Right kidney (tissue), 1 donor: ENCODE measurements at regions not wholly inside any gene's neighbourhood (a gene's known extent, or its start where the extent isn't known, plus 50 kb on each side); places are given as distances from the start of the nearest gene placed in this dataset.
"Not testable (repeated sequence)": the region's sequence is repeated elsewhere in the genome, so short reads cannot be mapped to it uniquely, and the experiment has no call there.

Experiments used
- DNase-seq: peaks from one replicate; pipeline ENCODE4 v3.0.0-alpha.2; 2016

DNA sequence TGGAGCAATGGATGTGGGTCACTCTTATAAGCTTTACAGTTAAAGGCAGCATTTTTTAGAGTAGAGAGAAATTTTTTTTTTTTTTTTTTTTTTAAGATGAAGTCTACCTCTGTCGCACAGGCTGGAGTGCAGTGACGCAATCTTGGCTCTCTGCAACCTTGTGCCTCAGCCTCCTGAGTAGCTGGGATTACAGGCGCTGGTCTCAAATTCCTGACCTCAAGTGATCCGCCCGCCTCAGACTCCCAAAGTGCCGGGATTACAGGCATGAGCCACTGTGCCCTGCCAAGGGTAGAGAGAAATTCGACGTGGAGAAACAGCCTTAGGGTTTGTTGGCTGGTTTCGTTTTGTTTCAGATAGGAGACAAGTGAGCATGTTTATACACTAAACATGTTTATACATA lies 594.2 kb upstream of the ADAMTS5 start:
- DNase-seq, result no peak

DNA sequence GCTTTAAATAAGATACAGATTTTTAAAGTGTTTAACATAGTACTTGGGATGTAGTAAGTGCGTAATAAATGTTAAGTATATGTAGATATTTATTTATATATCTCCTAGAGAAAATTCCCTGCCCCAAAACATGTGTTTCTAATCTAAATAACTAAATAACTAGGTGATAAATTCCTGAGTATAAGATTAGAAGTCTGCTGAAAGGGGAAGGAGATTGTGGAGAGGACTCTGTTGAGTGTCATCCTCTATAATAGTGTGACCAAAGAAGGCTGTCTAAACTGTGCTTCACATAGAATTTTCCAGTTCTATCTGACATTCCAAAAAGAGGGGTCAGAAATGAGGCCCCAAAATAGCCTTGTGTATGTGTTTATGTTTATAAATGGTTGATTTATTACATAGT lies 590.5 kb upstream of the ADAMTS5 start:
- no peak for DNase-seq

- no peak for DNase-seq
These were observed 589.1 kb upstream of the ADAMTS5 start for GRCh38 chr21:27555996-27556395.

DNA sequence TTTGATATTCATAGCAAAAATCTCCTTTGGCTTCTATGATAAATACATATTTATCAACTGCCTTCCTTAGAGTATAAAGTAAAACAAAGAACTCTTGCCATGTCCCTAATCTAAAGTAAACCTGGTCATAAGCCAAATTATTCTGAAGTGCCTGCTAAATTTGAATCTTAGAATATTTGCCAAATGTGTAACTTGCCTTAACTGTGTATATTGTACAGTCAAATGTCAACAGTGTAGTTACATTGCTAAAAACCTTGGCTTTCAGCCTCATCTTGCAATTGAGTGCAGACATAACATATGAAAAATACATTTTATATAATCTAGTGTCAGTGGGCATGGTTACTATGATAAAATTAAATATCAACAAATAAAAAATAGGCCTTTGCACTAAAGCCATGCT lies 583.4 kb upstream of the ADAMTS5 start:
- no peak for DNase-seq

DNA sequence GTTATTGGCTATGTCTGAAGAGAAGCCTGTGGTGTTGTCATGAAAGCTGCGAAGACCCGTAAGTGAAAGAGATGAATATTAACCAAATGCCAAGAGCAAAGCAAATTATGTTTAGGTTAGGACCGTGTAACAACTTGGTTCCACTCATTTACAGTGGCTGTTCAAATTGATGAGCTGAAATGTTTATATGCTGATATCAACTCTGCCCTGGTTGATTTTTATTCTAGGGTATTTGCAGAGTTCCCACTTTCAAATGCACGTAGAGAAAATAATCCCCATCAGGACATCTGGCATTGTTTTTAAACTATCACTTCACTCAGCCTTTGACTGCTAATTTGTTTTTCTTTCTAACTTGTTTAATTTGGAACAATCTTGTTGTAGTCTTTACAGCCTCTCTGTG lies 581.6 kb upstream of the ADAMTS5 start:
- no peak for DNase-seq

DNA sequence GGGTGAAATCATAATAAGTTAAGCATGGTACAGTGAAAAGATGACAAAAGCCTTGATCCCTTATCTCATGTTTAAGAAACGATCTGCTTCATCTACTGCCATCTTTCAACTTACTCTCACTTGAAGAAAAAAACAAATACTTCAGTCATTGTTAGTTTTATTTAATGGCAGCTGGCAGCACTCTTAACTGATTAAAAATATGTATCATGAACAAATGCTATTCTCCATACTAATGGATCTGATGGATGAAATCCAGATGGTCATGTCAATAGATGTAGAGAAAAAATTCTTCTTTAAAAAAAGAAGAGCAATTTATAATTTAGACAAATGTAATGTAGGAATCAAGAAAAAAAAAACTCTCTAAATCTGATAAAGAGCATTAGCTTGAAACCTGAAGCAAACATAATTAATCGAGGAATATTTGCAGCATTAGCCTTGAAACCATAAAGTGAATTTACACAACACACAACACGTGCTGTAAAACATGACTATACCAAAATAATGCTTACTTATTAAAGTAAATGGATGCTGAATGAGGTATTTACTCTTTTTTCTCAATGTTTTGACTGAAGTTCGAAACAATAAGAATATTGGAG lies 579.0 kb upstream of the ADAMTS5 start:
- DNase-seq, result no peak

GRCh38 chr21:27542126-27542525 lies 575.2 kb upstream of the ADAMTS5 start:
- not testable (repeated sequence) for DNase-seq

GRCh38 chr21:27536319-27536718 lies 569.4 kb upstream of the ADAMTS5 start:
- no peak for DNase-seq

GRCh38 chr21:27535188-27535587 lies 568.3 kb upstream of the ADAMTS5 start:
- DNase-seq, result no peak

DNA sequence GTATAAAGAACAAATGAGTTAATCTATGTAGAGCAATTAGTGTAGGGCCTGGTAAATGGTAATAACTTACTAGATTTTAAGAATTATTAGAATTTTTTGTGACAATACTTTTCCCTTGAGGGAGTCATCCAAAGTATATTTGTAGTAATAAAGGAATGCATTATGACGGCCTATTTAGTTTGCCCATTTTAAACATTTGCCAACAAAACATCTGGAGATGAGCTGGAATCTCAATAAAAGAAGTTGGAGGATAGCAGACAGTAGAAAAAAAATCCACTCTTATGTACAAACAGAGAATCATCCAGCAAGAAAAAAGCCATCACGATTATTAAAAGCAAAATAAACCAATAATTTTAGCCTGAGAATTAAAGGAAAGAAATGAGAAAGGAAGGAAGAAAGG lies 567.3 kb upstream of the ADAMTS5 start:
- DNase-seq, result no peak

- no peak for DNase-seq
These were observed 565.2 kb upstream of the ADAMTS5 start for GRCh38 chr21:27532076-27532475.

DNA sequence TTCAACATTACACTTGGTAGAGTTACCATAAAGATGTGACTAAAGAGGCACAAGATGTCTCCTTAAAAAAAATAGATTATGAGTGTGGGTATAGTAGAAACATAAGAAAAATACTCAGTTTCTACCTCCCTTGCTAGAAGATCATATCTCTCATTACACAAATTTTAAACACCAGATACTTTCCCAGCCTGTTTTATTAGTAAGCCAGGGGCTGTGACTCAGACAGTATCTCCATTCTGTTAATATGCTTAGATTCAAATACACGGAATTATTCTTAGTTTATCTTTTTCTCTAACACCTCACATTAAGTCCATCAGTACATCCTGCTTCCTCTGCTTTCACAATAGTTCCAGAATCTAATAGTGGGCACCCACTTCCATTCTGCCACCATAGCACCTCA lies 561.8 kb upstream of the ADAMTS5 start:
- DNase-seq, result no peak

DNA sequence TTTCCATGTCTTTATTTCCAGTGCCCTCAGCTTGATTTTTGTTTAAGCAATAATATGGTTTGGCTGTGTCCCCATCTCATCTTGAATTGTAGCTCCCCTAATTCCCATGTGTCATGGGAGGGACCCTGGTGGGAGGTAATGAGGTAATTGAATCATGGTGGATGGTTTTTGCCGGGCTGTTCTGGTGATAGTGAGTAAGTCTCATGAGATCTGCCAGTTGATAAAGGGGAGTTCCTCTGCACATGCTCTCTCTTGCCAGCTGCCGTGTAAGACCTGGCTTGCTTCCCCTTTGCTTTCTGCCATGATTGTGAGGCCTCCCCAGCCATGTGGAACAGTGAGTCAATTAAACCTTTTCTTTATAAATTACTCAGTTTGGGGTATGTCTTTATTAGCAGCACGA lies 559.6 kb upstream of the ADAMTS5 start:
- DNase-seq, result no peak

DNA sequence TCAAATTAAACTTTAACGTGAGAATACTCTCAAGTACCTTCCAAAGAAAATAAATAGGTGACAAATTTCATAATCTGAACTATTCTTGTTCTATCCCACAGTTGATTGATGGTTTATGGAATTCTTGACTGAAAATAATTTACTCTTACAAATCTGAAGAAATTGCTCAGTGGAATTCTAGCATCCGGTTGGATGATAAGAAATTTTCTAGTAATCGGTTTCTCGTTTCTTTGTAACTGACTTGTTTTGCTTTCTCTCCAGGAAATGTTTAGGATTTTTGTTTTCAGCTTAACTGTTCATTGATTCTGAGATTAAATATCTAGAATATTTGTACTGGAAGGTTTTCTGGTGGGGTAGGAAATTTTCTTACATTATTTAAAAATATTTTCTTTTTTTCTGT lies 558.9 kb upstream of the ADAMTS5 start:
- no peak for DNase-seq

DNA sequence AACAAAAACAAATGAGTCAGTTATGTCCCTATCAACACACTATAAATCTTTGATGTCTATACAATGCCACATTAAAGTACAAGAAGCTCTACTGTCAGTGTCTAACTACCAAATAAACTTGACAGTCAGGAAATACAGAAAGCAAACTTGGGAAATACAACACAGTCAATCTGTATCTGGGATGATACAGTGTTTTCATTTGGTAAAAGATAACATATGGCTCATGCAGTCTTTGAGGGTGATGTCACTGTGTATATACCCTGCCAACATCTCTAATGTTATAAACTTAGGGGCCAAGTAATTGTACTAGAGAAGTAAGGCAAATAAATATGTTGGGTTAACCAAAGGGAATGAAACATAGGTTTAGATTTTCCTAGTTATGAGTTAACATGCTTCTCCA lies 552.5 kb upstream of the ADAMTS5 start:
- DNase-seq, result no peak

- not testable (repeated sequence) for DNase-seq
These were observed 550.3 kb upstream of the ADAMTS5 start for GRCh38 chr21:27517177-27517576.

DNA sequence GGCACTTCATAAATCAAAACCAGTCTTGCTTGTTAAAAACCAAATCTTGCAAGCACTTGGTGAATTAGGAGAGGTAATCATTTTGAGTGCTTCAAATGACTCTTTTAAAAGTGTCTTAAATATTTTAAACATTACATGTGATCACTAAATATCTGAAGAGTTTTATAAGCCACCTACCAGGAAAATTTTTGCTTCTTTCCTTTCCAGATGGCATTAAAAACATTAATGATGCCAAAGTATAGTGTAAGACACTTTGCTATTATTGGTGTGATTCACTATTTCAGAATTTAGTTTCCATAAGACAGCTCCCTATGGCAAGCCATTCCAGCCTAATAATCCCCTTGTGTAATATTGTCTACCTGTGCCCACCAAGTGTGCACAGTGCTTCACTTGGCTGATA lies 548.8 kb upstream of the ADAMTS5 start:
- DNase-seq, result no peak

GRCh38 chr21:27513825-27514224 lies 546.9 kb upstream of the ADAMTS5 start:
- DNase-seq, result no peak

DNA sequence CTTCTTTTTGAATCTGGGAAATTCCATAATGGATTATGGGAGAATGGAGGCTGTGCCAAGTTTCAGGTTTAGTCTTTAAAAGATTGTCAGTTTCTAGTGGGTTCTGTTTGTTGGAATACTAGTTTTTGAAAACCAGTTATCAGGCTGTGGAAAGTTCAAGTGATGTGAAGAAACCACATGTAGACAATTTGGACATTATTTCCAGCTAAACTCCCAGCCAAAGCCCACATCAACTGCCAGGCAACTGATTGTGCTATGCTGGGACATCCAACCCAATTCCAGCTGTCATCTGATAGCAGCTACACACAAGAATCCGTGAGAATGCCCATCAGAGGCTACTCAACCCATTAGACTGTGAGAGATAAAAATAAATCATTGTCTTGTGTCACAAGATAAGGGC lies 546.1 kb upstream of the ADAMTS5 start:
- DNase-seq, result no peak

DNA sequence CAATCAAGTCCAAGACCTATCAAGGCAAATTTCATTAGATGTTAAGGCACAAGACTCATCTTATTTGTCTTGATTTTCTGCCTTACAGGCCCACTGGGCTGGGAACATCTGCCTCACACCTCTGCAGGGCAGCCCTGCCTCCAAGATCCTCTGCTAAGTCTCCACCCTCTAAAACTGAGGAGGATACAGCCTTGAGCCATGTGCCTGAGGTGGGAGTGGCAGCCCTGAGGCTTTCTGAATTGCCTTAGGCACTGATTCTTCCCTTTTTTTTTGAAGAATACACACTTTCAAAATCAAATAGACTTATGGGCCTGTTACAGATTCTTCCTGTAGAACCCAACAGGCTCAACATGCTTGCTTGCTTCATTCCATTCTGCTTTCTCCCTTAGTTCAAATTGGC lies 544.3 kb upstream of the ADAMTS5 start:
- no peak for DNase-seq

DNA sequence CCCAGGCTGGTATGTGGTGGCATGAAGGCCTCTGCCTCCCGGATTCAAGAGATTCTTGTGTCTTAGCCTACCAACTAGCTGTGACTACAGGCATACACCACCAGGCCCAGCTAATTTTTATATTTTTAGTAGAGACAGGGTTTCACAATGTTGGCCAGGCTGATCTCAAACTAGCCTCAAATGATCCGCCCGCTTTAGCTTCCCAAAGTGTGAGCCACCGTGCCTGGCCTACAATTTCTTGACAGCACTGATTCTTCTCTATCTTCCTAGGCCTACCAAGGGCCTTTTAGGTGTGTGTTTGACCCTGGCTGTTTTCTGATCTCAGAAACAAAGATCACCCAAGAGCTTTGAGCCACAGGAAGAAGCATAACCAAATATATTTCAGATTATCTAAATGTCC lies 540.8 kb upstream of the ADAMTS5 start:
- DNase-seq, result no peak

- no peak for DNase-seq
These were observed 538.6 kb upstream of the ADAMTS5 start for GRCh38 chr21:27505516-27505915.

DNA sequence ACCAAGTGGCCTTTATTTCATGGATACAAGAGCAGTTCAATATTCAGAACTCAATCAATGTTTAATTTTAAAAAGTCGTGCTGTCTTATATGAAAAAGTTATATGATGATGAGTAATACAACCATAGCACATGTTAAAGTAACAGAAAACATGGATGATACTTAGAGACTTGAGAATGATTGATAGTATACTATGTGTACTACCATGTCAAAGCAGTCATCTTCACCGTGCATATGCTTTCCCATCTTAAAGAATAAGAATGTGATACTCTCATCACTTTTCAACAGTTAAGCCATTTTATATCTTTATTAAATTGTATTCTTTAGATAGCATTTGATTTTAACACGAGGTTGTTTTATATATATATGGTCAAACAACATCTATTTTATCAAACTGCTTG lies 535.9 kb upstream of the ADAMTS5 start:
- no peak for DNase-seq

DNA sequence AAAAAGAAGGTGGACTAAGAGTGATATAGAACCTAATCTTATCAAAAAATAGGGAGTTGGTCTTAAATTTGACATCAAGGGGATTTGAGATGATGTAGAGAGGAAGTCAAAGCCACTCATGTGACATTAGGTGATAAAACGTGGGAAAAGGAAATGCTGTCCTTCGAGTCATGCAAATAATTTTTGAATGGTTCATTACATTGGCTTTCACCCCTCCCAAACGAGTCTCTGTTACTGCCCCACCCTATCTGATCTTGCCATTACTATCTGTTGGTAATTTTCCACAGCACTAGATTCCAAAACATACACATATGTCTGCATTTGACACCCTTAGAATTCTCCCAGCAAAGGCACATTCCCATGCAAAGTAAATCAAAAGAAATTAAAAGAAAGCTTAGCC lies 531.1 kb upstream of the ADAMTS5 start:
- no peak for DNase-seq

DNA sequence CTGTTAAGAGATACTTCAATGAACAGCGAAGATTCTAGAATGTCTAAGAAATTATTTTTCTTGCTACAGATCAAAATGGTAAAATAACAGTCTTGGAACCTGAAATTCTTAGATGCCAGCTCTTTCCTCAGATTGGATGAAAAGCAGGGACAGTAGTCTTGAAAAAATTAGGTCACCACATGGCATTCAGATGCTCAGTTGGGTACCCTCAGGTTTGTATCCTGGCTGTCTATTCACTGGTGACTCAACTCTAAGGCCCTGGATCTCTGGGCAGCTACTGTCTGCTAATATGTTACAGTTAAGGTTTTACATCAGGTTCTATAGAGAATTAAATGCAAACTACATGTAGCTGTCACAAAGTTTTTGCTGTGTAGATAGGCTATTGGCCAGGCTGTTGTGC lies 528.9 kb upstream of the ADAMTS5 start:
- no peak for DNase-seq
